Neural cell (in vitro differentiated cells): ENCODE measurements at regions not wholly inside any gene's neighbourhood (a gene's known extent, or its start where the extent isn't known, plus 50 kb on each side); places are given as distances from the start of the nearest gene placed in this dataset.
"Not testable (repeated sequence)": the region's sequence is repeated elsewhere in the genome, so short reads cannot be mapped to it uniquely, and the experiment has no call there.

Experiments used
- H2AFZ ChIP-seq: fragments of 200-600, 300-800 bp; sonication (generic), shearing (Covaris generic); 2 replicates; pipeline ENCODE4 v1.6.0; 2014; ENCODE audit warnings: low read depth, mild to moderate bottlenecking, antibody characterized with exemption, low read length, moderate library complexity
- H3F3A ChIP-seq: fragments of 200-600 bp; shearing (Covaris generic); 2 replicates; pipeline ENCODE4 v1.6.1; 2016; ENCODE audit warnings: mild to moderate bottlenecking, moderate library complexity, mixed read lengths, antibody characterized with exemption, low read length; ENCODE audit not compliant: insufficient read depth, poor library complexity, severe bottlenecking
- H3K27ac ChIP-seq: fragments of 200-600, 300-800 bp; sonication (generic), shearing (Covaris generic); 2 replicates; pipeline ENCODE4 v1.5.1; 2014; ENCODE audit warnings: mild to moderate bottlenecking, low read length, moderate library complexity
- H3K27me3 ChIP-seq: fragments of 300-800, 200-600 bp; sonication (generic), shearing (Covaris generic); 2 replicates; pipeline ENCODE4 v1.6.0; 2014; ENCODE audit warnings: mild to moderate bottlenecking, low read depth, low read length, moderate library complexity; ENCODE audit not compliant: insufficient read depth
- H3K36me3 ChIP-seq: fragments of 300-800, 200-600 bp; sonication (generic), shearing (Covaris generic); 2 replicates; pipeline ENCODE4 v1.5.1; 2014; ENCODE audit warnings: mild to moderate bottlenecking, antibody characterized with exemption, low read length, moderate library complexity; ENCODE audit not compliant: insufficient read depth
- H3K4me2 ChIP-seq: fragments of 300-800, 200-600 bp; sonication (generic), shearing (Covaris generic); 2 replicates; pipeline ENCODE4 v1.6.0; 2014; ENCODE audit warnings: mild to moderate bottlenecking, low read length
- H3K4me3 ChIP-seq: fragments of 300-800, 200-600 bp; sonication (generic), shearing (Covaris generic); 2 replicates; pipeline ENCODE4 v1.5.1; 2014; ENCODE audit warnings: mild to moderate bottlenecking, low read length, moderate library complexity
- H3K79me2 ChIP-seq: fragments of 200-600 bp; shearing (Covaris generic); replicated peaks from 2 replicates; pipeline ENCODE4 v1.6.0; 2014; ENCODE audit warnings: mild to moderate bottlenecking, low read length, moderate library complexity; ENCODE audit not compliant: insufficient read depth
- H3K9ac ChIP-seq: fragments of 300-800, 200-600 bp; sonication (generic), shearing (Covaris generic); 2 replicates; pipeline ENCODE4 v1.6.1; 2016; ENCODE audit warnings: mild to moderate bottlenecking, low read length, mixed read lengths
- H3K9me2 ChIP-seq: fragments of 200-600 bp; shearing (Covaris generic); 2 replicates; pipeline ENCODE4 v1.6.1; 2016; ENCODE audit warnings: mild to moderate bottlenecking, low read length, mixed read lengths; ENCODE audit not compliant: insufficient read depth
- H3K9me3 ChIP-seq: fragments of 200-600, 300-800 bp; sonication (generic), shearing (Covaris generic); 2 replicates; pipeline ENCODE4 v1.6.1; 2016; ENCODE audit warnings: mild to moderate bottlenecking, mixed run types, low read length, moderate library complexity, mixed read lengths
- H4K20me1 ChIP-seq: fragments of 200-600 bp; shearing (Covaris generic); 2 replicates; pipeline ENCODE4 v1.6.1; 2016; ENCODE audit warnings: mild to moderate bottlenecking, mixed run types; ENCODE audit not compliant: insufficient read depth
- CTCF ChIP-seq: fragments of 450-650 bp; IDR thresholded peaks from 2 replicates; pipeline ENCODE4 v1.5.1; 2014; ENCODE audit warnings: antibody characterized with exemption, mild to moderate bottlenecking, moderate library complexity; ENCODE audit not compliant: poor library complexity, severe bottlenecking
- EP300 ChIP-seq: fragments of 450-650 bp; conservative IDR thresholded peaks from 2 replicates; pipeline ENCODE4 v1.6.1; 2014; ENCODE audit warnings: antibody characterized with exemption, mild to moderate bottlenecking, moderate library complexity; ENCODE audit not compliant: poor library complexity, severe bottlenecking
- EZH2 ChIP-seq: fragments of 200-600, 300-800 bp; shearing (Covaris generic), sonication (generic); IDR thresholded peaks from 2 replicates; pipeline ENCODE4 v1.6.1; 2014; ENCODE audit warnings: antibody characterized with exemption, low read length, borderline replicate concordance, mild to moderate bottlenecking; ENCODE audit not compliant: insufficient read depth, poor library complexity, severe bottlenecking
- MXI1 ChIP-seq: fragments of 450-650 bp; conservative IDR thresholded peaks from 2 replicates; pipeline ENCODE4 v1.6.1; 2014; ENCODE audit warnings: antibody characterized with exemption, mild to moderate bottlenecking; ENCODE audit not compliant: poor library complexity, severe bottlenecking
- POLR2AphosphoS5 ChIP-seq: IDR thresholded peaks from 2 replicates; pipeline ENCODE4 v1.6.1; 2012
- RAD21 ChIP-seq: fragments of 450-650 bp; conservative IDR thresholded peaks from 2 replicates; pipeline ENCODE4 v1.6.1; 2014; ENCODE audit warnings: antibody characterized with exemption, mild to moderate bottlenecking, moderate library complexity
- SMC3 ChIP-seq: fragments of 450-650 bp; conservative IDR thresholded peaks from 2 replicates; pipeline ENCODE4 v1.6.1; 2014; ENCODE audit warnings: antibody characterized with exemption, mild to moderate bottlenecking, moderate library complexity; ENCODE audit not compliant: poor library complexity
- TAF1 ChIP-seq: IDR thresholded peaks from 2 replicates; pipeline ENCODE4 v1.6.1; 2012; ENCODE audit warnings: low read depth
- TF ChIP-seq, protein P1 (sequence below): IDR thresholded peaks from 2 replicates; pipeline ENCODE4 v1.6.1; 2012; ENCODE audit warnings: borderline replicate concordance

DNA sequence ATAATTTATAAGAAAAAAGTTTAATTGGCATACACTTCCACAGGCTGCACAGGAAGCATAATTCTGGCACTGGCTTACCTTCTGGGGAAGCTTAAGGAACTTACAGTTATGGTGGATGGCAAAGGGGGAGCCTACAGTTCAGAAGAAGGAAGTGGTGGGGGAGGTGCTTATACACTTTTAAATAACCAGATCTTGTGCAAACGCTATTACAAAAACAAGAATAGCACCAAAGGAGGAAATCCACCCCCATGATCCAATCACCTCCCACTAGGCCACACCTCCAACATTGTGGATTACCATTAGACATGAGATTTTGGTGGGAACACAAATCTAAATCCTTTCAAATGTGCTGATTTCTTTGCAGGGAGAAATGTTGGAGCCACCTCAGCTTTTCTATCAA, 287.7 kb downstream of the CPXCR1 start:
- Histone ChIP-seq H3K9ac (no peak overlapping the region), H4K20me1 (no peaks in the 10 kb centered on the region), H3K27ac (no peak overlapping the region), H3K36me3 (no peaks in the 10 kb centered on the region), H3K4me3 (no peak overlapping the region), H3F3A (no peaks in the 10 kb centered on the region), H2AFZ (no peak overlapping the region), H3K27me3 (no peaks in the 10 kb centered on the region), H3K79me2 (no peaks in the 10 kb centered on the region), H3K9me3 (no peaks in the 10 kb centered on the region), H3K4me2 (no peak overlapping the region), H3K9me2 (no peaks in the 10 kb centered on the region)
- TF ChIP-seq EZH2 (no peak), POLR2AphosphoS5 (no peak), TAF1 (no peak), MXI1 (no peak), RAD21 (no peak), CTCF (no peak), EP300 (no peak), SMC3 (no peak)
- TF ChIP-seq, protein P1, sequence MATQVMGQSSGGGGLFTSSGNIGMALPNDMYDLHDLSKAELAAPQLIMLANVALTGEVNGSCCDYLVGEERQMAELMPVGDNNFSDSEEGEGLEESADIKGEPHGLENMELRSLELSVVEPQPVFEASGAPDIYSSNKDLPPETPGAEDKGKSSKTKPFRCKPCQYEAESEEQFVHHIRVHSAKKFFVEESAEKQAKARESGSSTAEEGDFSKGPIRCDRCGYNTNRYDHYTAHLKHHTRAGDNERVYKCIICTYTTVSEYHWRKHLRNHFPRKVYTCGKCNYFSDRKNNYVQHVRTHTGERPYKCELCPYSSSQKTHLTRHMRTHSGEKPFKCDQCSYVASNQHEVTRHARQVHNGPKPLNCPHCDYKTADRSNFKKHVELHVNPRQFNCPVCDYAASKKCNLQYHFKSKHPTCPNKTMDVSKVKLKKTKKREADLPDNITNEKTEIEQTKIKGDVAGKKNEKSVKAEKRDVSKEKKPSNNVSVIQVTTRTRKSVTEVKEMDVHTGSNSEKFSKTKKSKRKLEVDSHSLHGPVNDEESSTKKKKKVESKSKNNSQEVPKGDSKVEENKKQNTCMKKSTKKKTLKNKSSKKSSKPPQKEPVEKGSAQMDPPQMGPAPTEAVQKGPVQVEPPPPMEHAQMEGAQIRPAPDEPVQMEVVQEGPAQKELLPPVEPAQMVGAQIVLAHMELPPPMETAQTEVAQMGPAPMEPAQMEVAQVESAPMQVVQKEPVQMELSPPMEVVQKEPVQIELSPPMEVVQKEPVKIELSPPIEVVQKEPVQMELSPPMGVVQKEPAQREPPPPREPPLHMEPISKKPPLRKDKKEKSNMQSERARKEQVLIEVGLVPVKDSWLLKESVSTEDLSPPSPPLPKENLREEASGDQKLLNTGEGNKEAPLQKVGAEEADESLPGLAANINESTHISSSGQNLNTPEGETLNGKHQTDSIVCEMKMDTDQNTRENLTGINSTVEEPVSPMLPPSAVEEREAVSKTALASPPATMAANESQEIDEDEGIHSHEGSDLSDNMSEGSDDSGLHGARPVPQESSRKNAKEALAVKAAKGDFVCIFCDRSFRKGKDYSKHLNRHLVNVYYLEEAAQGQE = no peak

- Histone ChIP-seq H3K9me2 (no peaks in the 10 kb centered on the region), H3K9ac (no peak overlapping the region), H3K36me3 (no peaks in the 10 kb centered on the region), H3K4me2 (no peak overlapping the region), H3K79me2 (no peaks in the 10 kb centered on the region), H3F3A (no peaks in the 10 kb centered on the region), H3K27me3 (no peaks in the 10 kb centered on the region), H3K9me3 (no peaks in the 10 kb centered on the region), H3K27ac (no peak overlapping the region), H3K4me3 (no peak overlapping the region), H4K20me1 (no peaks in the 10 kb centered on the region), H2AFZ (no peak overlapping the region)
- TF ChIP-seq POLR2AphosphoS5 = no peak
- no peak for TF ChIP-seq EP300
- TF ChIP-seq SMC3 = no peak
- no peak for TF ChIP-seq RAD21
- TF ChIP-seq CTCF = no peak
- TF ChIP-seq, protein P1 = no peak
- TF ChIP-seq MXI1 = no peak
- TF ChIP-seq EZH2 = no peak
- TF ChIP-seq TAF1 = no peak
These were observed 306.2 kb downstream of the CPXCR1 start for GRCh38 chrX:89053223-89053622.

DNA sequence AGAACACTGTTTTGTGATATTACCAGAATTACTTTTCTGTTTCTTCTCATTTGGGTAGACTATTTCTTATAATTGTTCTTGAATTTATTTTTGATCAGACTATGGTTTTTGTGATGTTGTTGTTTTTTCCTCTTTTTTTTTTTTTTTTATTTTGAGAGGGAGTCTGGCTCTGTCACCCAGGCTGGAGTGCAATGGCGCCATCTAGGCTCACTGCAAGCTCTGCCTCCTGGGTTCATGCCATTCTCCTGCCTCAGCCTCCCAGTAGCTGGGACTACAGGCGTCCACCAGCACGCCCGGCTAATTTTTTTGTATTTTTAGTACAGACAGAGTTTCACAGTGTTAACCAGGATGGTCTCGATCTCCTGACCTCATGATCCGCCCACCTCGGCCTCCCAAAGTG, 352.6 kb downstream of the CPXCR1 start:
- H2AFZ ChIP-seq, H3K9me2 ChIP-seq, H3K36me3 ChIP-seq, H3K27ac ChIP-seq, H3K9ac ChIP-seq, H3K79me2 ChIP-seq, H3K4me3 ChIP-seq, H3K9me3 ChIP-seq, H4K20me1 ChIP-seq, H3F3A ChIP-seq, H3K27me3 ChIP-seq, H3K4me2 ChIP-seq: not testable (repeated sequence)
